IMR-90 (cell line): ENCODE measurements at regions not wholly inside any gene's neighbourhood (a gene's known extent, or its start where the extent isn't known, plus 50 kb on each side); places are given as distances from the start of the nearest gene placed in this dataset.

Source experiments
- ATAC-seq: fragments of 200-7000 bp; cut with Tn5 transposase; 2 replicates; pipeline ENCODE4 v1.9.1; 2020; ENCODE audit warnings: low read depth, mild to moderate bottlenecking, moderate library complexity
- BruUV-seq: library from RNA; stranded (reverse); fragments of 400-500 nt; replicated peaks from 2 replicates; lab custom pipeline; 2021; lab: Mats Ljungman, UMichigan
- CTCF ChIA-PET: fragments of 300-600 bp; formaldehyde crosslinking; extraction: SDS; loops from one replicate; lab custom pipeline; 2021; ENCODE audit warnings: antibody characterized with exemption; lab: Yijun Ruan, JAX
- POLR2A ChIA-PET: fragments of 300-600 bp; sonication (Branson Sonifier 250); formaldehyde crosslinking; loops from one replicate; lab custom pipeline; 2022; ENCODE audit warnings: antibody characterized with exemption; ENCODE audit not compliant: unreplicated experiment; lab: Charles Lee
- DNase-seq: peaks from one replicate; pipeline ENCODE4 v3.0.0; 2013
- H2AFZ ChIP-seq: replicated peaks from 2 replicates; pipeline ENCODE3; 2013; ENCODE audit warnings: low read length, mild to moderate bottlenecking; ENCODE audit not compliant: poor library complexity
- H2AK5ac ChIP-seq: 2 replicates; pipeline ENCODE4 v1.6.1; 2013; ENCODE audit warnings: low read depth, low read length, inconsistent platforms
- H2AK9ac ChIP-seq: replicated peaks from 2 replicates; pipeline ENCODE3; 2013; ENCODE audit warnings: mild to moderate bottlenecking, low read depth, low read length, moderate library complexity; ENCODE audit not compliant: poor library complexity
- H2BK120ac ChIP-seq: 2 replicates; pipeline ENCODE4 v1.6.1; 2013; ENCODE audit warnings: low read depth, low read length, inconsistent platforms
- H2BK15ac ChIP-seq: 3 replicates; pipeline ENCODE4 v1.6.1; 2013; ENCODE audit warnings: low read depth, low read length, inconsistent platforms
- H2BK20ac ChIP-seq: 2 replicates; pipeline ENCODE4 v1.6.1; 2013; ENCODE audit warnings: low read depth, mild to moderate bottlenecking, inconsistent platforms, low read length, moderate library complexity
- H2BK5ac ChIP-seq: 2 replicates; pipeline ENCODE4 v1.6.1; 2013; ENCODE audit warnings: mild to moderate bottlenecking, low read depth, low read length, inconsistent platforms; ENCODE audit not compliant: poor library complexity, severe bottlenecking
- H3K14ac ChIP-seq: replicated peaks from 2 replicates; pipeline ENCODE4 v1.6.1; 2013; ENCODE audit warnings: low read depth, low read length, inconsistent platforms
- H3K18ac ChIP-seq: 2 replicates; pipeline ENCODE4 v1.6.1; 2013; ENCODE audit warnings: low read depth, low read length, control low read depth
- H3K23ac ChIP-seq: 2 replicates; pipeline ENCODE4 v1.6.1; 2013; ENCODE audit warnings: low read depth, low read length, inconsistent platforms
- H3K27ac ChIP-seq: 2 replicates; pipeline ENCODE4 v1.5.1; 2013; ENCODE audit warnings: mild to moderate bottlenecking, control low read depth, low read length; ENCODE audit not compliant: insufficient read depth
- H3K27me3 ChIP-seq: 2 replicates; pipeline ENCODE4 v1.6.1; 2013; ENCODE audit warnings: low read length; ENCODE audit not compliant: control insufficient read depth, insufficient read depth
- H3K36me3 ChIP-seq: 2 replicates; pipeline ENCODE4 v1.6.1; 2013; ENCODE audit warnings: low read length, mixed read lengths; ENCODE audit not compliant: control insufficient read depth, insufficient read depth
- H3K4ac ChIP-seq: 2 replicates; pipeline ENCODE4 v1.6.1; 2013; ENCODE audit warnings: low read depth, low read length, inconsistent platforms
- H3K4me1 ChIP-seq: 2 replicates; pipeline ENCODE4 v1.6.1; 2013; ENCODE audit warnings: low read length, mixed read lengths; ENCODE audit not compliant: control insufficient read depth, insufficient read depth
- H3K4me2 ChIP-seq: 2 replicates; pipeline ENCODE4 v1.6.1; 2013; ENCODE audit warnings: low read depth, mild to moderate bottlenecking, control low read depth, low read length, moderate library complexity
- H3K4me3 ChIP-seq: 2 replicates; pipeline ENCODE4 v1.5.1; 2013; ENCODE audit warnings: low read depth, mild to moderate bottlenecking, control low read depth, low read length, moderate library complexity; ENCODE audit not compliant: insufficient read depth
- H3K56ac ChIP-seq: 2 replicates; pipeline ENCODE4 v1.6.1; 2013; ENCODE audit warnings: low read length, inconsistent platforms; ENCODE audit not compliant: insufficient read depth; ENCODE audit errors: extremely low read depth
- H3K79me1 ChIP-seq, 2 experiments: 2 replicates each; pipeline ENCODE4 v1.6.1; 2013; ENCODE audit warnings: low read length in 2 of 2, inconsistent platforms in 1 of 2, low read depth in 1 of 2
- H3K9ac ChIP-seq: 2 replicates; pipeline ENCODE4 v1.6.1; 2013; ENCODE audit warnings: low read depth, low read length, control low read depth
- H3K9me1 ChIP-seq: 2 replicates; pipeline ENCODE4 v1.6.1; 2013; ENCODE audit warnings: low read length, inconsistent platforms; ENCODE audit not compliant: insufficient read depth
- H3K9me3 ChIP-seq: 2 replicates; pipeline ENCODE4 v1.6.1; 2013; ENCODE audit warnings: low read length; ENCODE audit not compliant: control insufficient read depth, insufficient read depth
- H4K20me1 ChIP-seq: 2 replicates; pipeline ENCODE4 v1.6.1; 2013; ENCODE audit warnings: low read length, inconsistent platforms; ENCODE audit not compliant: insufficient read depth
- H4K5ac ChIP-seq: 2 replicates; pipeline ENCODE4 v1.6.1; 2013; ENCODE audit warnings: mild to moderate bottlenecking, low read depth, low read length, control low read depth
- H4K8ac ChIP-seq, 2 experiments: 2 replicates each; pipeline ENCODE4 v1.6.1; 2013; ENCODE audit warnings: low read depth in 2 of 2, low read length in 2 of 2, control low read depth in 1 of 2, inconsistent platforms in 1 of 2
- H4K91ac ChIP-seq: 2 replicates; pipeline ENCODE4 v1.6.1; 2013; ENCODE audit warnings: low read depth, low read length, inconsistent platforms; ENCODE audit not compliant: insufficient read depth
- CEBPB ChIP-seq: IDR thresholded peaks from 2 replicates; pipeline ENCODE4 v1.6.1; 2012; ENCODE audit warnings: low read depth, low read length, improper control_type of control experiment
- FOS ChIP-seq: fragments of 150-350 bp; IDR thresholded peaks from 2 replicates; pipeline ENCODE4 v1.6.1; 2016; ENCODE audit warnings: low read depth, low read length
- POLR2A ChIP-seq: IDR thresholded peaks from 2 replicates; pipeline ENCODE4 v1.6.1; 2012; ENCODE audit warnings: mild to moderate bottlenecking, low read depth, low read length
- RAD21 ChIP-seq: IDR thresholded peaks from 2 replicates; pipeline ENCODE4 v1.6.1; 2012; ENCODE audit warnings: low read length, improper control_type of control experiment
- RCOR1 ChIP-seq: IDR thresholded peaks from 2 replicates; pipeline ENCODE4 v1.6.1; 2012; ENCODE audit warnings: mild to moderate bottlenecking, low read length, improper control_type of control experiment; ENCODE audit not compliant: insufficient replicate concordance
- RFX5 ChIP-seq: IDR thresholded peaks from 2 replicates; pipeline ENCODE4 v1.8.0; 2012; ENCODE audit warnings: low read depth, mild to moderate bottlenecking, low read length, moderate library complexity
- WGBS, 2 experiments: methylation state at CpG; one replicate each; pipeline versions ENCODE4 v1.1.5 to v1.1.7; 2013; ENCODE audit warnings: missing lambda C conversion rate in 2 of 2; ENCODE audit not compliant: insufficient read length in 1 of 2; ENCODE audit errors: extremely low coverage in 2 of 2; 5-methylcytosine and 5-hydroxymethylcytosine counted together
- dilution Hi-C: fragments of 300-500 bp; cut with HindIII; formaldehyde crosslinking; loops from one replicate; pipeline ENCODE4 v1.14.3; 2018; ENCODE audit warnings: low sequenced_read_pairs; ENCODE audit not compliant: unreplicated experiment
- in situ Hi-C: fragments of 300-500 bp; cut with MboI; formaldehyde crosslinking; loops from 3 replicates; pipeline ENCODE4 v1.14.3; 2019; ENCODE audit warnings: low sequenced_read_pairs, inconsistent platforms, mixed read lengths
- intact Hi-C: fragments of 100-400 bp; cut with micrococcal nuclease; formaldehyde crosslinking; loops from 2 replicates; pipeline ENCODE4 v1.10.0; 2022
- TF ChIP-seq, protein P1 (sequence below): fragments of 150-350 bp; IDR thresholded peaks from 2 replicates; pipeline ENCODE4 v1.6.1; 2016; ENCODE audit warnings: low read depth, mild to moderate bottlenecking, low read length, moderate library complexity, borderline replicate concordance

DNA sequence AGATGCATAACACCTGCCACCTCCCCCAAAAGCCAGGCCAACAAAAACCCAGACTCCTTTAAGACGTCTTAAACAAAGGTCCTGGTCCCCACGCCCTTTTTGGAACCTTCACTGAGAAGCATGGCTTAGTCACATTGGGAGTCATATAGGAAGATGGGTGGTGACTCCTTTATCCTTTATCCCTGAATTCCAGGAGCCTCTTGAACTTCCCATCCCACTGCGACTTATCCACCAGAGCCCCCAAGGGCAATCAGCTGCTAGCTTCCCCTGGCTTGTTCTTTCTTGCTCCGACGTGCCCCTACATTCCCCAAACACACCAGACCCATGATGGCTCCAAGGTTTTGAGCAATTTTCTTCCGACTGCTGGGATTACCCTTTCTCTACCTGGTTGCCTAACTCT is 567.0 kb upstream of the CADM1 start:
- CTCF ChIA-PET, result no interaction called here
- H3K4me3 ChIP-seq, result no peak overlapping the region
- H2BK20ac ChIP-seq, result no peak overlapping the region
- dilution Hi-C loops, result no loop called here
- H3K18ac ChIP-seq, result no peak overlapping the region
- H3K56ac ChIP-seq, result no peak overlapping the region
- H3K36me3 ChIP-seq, result no peaks in the 10 kb centered on the region
- no peak overlapping the region for H2BK15ac ChIP-seq
- no peaks in the 10 kb centered on the region for H3K79me1 ChIP-seq
- no peak overlapping the region for H3K4ac ChIP-seq
- no peak for TF ChIP-seq FOS
- TF ChIP-seq RAD21, result no peak
- TF ChIP-seq RCOR1, result no peak
- TF ChIP-seq POLR2A, result no peak
- TF ChIP-seq CEBPB, result no peak
- no peak for TF ChIP-seq RFX5
- TF ChIP-seq, protein P1, sequence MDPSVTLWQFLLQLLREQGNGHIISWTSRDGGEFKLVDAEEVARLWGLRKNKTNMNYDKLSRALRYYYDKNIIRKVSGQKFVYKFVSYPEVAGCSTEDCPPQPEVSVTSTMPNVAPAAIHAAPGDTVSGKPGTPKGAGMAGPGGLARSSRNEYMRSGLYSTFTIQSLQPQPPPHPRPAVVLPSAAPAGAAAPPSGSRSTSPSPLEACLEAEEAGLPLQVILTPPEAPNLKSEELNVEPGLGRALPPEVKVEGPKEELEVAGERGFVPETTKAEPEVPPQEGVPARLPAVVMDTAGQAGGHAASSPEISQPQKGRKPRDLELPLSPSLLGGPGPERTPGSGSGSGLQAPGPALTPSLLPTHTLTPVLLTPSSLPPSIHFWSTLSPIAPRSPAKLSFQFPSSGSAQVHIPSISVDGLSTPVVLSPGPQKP, result no peak
- no peaks in the 10 kb centered on the region for H3K4me1 ChIP-seq
- POLR2A ChIA-PET, result no interaction called here
- H3K27ac ChIP-seq, result no peak overlapping the region
- intact Hi-C loops, result no loop called here
- no peak overlapping the region for H4K91ac ChIP-seq
- in situ Hi-C loops, result no loop called here
- no peak overlapping the region for H2AK9ac ChIP-seq
- BruUV-seq, result no TSS peak
- H3K27me3 ChIP-seq, result peaks cover 2% of the 10 kb centered on the region; the same call in 1 of the 2 replicates
- DNase-seq (no peak), ATAC-seq (no peak)
- H4K5ac ChIP-seq, result no peak overlapping the region
- H3K14ac ChIP-seq, result no peak overlapping the region
- H4K20me1 ChIP-seq, result no peaks in the 10 kb centered on the region
- H2BK120ac ChIP-seq, result no peak overlapping the region
- no peak overlapping the region for H2BK5ac ChIP-seq
- no peaks in the 10 kb centered on the region for H3K9me1 ChIP-seq
- H3K4me2 ChIP-seq, result no peak overlapping the region
- no peak overlapping the region for H2AK5ac ChIP-seq
- H3K23ac ChIP-seq, result no peak overlapping the region
- no peak overlapping the region for H2AFZ ChIP-seq
- H3K9ac ChIP-seq, result no peak overlapping the region
- H4K8ac ChIP-seq, result no peak overlapping the region
- 100% methylated on average over 1 of the region's 6 CpGs; no CpG with 5 or more reads in 1 of the 2 experiments for WGBS, 2 experiments
- peaks cover 3% of the 10 kb centered on the region; the same call in 1 of the 2 replicates for H3K9me3 ChIP-seq
